GM18499 (cell line): ENCODE measurements at regions not wholly inside any gene's neighbourhood (a gene's known extent, or its start where the extent isn't known, plus 50 kb on each side); places are given as distances from the start of the nearest gene placed in this dataset.
A peak's percentile ranks its signal among the peaks of the same experiment; 100 is the strongest.
"Not testable (repeated sequence)": the region's sequence is repeated elsewhere in the genome, so short reads cannot be mapped to it uniquely, and the experiment has no call there.

Experiments used
- ATAC-seq: cut with Tn5 transposase; IDR thresholded peaks from one replicate; pipeline ENCODE4 v1.9.1; 2021; ENCODE audit warnings: moderate number of reproducible peaks; ENCODE audit not compliant: insufficient read depth, unreplicated experiment

DNA sequence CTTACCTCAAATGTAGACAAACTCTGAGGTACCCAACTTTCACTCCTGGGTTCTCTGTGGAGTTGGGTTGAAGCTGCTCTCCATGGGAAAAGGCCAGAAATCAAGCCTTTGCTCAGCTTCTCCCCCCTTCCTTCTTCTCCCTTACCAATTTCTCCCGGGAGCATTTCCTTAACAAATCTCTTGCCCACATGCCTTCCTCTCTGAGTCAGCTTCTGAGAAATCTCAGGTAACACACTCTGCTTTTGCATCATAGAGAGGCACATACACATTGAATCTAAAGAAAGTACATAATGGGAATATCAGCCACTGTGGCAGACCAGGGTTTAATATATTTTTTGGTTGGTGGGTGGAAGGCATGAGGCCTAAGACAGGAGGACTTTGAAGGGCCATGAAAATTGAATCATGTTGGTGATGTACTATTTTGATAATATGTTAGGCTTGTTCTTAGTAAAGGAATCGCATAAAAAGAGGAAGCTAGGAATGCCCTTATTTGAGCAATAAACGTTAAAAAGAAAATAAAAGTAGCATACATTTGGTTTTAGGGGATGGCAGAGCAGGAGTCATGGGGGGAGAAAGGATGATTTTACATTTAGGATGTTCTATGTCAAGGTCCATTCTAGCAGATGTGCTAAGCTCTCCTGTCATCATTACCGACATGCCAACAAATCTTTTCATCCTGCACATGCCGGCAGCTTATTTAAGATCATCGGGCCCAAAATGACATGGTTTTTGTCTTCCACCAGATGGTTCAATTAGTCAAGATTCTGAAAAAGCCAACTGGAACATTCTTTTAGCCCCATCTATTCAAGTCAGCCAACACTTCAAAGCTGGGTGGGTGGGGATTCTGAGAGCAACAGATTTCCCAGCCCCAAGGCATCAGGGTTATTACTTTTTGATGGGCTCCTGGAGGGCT, 199.5 kb upstream of the CLINT1 start:
- no peak for ATAC-seq

DNA sequence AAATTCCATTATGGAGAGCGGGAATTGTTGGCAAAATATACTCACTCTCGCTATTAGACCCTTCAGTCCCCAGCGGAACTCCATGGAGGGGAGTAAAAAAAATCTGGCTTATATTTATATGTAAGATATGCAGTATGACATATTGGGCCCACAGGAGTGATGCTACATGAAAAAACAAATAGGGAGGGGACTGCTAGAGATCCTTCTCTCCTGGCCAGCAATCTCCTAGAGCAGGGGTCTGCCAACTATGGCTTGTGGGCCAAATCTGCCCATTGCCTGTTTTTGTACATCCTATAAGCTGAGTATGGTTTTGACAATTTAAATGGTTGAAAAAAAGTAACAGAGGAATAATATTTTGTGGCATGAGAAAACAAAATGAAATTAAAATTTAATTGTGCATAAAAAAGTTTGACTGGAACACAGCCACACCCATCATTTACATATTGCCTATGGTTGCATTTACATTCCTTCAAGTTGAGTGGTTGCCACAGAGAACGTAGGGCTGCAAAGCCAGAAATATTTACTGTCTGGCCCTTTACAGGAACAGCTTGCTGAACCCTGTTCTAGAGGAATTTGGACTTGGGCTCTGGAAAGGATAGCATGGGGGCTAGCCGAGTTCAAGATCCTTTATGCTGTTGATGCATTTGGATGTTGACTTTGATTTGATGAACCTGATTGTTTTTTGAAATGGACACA, 197.3 kb upstream of the CLINT1 start:
- no peak for ATAC-seq

DNA sequence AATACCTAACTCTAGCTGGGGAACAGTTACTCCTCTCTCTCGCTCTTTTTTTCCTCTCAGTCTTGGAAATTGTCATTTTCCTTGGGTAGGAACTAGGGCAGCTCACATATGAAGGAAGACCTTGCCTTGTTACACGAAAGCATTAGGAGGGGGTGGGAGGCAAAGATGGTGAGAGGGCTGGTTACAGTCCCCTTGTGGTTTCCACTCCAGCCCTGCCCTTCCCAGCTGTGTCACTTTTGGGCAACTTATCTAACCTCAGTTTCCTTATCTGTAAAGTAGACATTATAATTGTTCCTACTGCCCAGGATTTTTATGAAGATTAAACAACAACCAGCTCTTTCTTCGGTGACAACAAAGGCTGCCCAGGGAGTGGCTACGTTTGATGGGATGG, 196.2 kb upstream of the CLINT1 start:
- ATAC-seq = no peak

DNA sequence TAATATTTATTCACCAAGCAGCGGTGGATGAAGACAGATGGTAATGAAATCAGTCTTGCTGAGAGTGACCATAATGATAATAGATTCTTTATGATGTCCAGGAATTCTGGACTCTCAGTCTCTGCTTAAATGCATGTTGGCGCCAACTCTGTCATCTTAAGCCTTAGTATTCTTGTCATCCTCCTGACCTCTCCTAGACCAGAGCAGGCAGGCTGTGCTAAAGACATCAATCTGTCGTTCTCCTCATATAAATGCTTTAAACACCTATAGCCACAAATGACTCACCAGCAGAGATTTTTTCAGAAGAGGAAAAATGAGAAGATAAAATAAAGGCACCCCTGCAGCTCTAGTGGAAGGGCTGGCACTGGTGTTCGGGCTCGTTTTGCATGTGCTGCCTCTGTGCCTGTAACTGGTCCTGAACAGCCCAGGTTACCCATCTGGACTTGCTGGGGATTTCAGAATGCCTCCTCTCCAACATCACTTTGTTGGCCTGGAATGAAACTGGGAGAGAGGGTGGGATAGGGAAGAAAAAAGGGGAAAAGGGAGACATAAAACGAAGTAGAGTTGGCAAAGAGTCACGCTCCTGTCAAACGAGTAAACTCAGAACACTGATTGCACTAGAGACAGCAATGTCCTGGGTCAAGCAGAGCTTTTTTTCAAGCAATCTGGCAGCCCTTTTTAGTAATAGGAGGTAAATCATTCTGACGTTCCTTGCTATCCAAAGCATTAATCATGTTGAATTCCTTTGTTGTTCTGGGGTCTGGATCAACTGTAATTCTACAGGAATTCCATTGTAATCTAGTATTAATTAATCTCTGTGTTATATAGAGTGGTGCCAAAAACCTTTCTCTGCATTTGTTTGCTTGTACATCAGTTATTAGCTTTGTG, 195.5 kb upstream of the CLINT1 start:
- ATAC-seq = no peak

DNA sequence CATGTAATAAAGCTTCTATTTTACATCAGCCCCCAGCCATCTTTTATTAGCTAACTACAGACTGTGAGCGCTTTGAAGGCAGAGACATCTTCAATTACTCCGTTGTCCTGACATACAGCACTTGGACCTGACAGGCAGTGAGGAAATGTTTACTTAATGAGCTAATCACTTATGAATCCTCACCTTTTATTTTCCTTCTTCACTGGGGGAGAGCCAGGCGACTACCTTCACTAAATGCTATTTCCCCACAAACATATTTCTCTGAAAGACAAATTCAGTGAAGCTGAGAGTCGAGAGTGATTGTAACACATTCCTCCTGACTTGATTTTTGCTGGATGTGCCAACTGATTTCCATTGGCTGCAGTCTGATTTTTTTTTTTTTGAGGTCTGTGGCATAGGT, 192.1 kb upstream of the CLINT1 start:
- no peak for ATAC-seq

DNA sequence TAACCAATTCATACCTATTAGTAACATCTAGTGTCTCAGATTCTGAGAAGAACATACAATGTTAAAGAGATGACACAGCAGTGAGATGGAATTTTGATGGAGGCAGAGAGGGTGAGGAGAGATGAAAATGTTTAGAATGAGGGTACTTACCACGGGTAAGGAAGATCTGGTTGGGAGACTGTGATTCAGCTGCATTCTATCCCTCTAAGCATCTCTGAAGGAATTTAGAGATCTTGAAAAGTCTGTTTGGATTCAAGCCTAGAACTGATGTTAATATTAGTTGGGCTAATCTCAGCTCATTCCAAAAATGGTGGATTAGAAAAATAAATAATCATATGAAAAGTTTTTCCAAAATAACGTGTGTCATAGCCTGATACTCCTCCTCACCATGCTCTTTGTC, 191.5 kb upstream of the CLINT1 start:
- no peak for ATAC-seq

DNA sequence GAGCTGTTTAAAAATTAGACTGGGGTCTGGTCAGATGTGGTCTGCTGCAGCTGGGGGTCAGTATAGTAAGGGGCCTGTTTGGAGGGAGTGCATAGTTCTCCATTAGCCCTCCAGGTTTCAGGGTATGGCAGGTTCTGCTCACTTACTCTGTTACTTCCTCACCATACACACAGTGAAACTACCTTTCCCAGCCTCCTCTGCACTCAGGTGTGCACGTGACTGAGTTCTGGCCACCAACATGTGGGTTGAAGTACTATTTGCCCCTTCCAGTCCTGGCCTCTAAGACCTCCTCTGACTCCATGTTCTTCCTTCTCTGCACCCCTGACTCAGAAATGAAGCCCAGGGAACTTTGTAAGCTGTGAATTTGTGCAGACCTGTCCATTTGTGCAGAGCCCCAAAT, 190.5 kb upstream of the CLINT1 start:
- ATAC-seq = no peak

DNA sequence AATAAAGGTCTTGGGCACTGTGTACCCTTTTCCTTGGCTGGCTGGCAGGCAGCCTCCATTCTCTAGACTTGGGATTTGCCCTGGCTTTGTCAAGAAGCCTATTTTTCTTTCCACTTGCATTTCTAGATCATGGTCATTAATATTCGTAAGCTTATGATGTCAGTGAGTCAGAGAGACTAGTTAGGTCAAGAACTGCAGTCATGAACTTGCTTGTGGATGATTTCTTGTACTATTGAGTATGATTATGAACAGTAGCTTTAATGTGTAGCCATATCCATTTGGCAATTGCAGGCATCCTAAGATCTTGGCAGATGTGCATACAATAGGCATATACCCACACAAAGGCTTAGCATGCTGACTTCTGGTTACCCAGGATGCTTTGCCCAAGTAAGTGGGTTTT, 186.8 kb upstream of the CLINT1 start:
- ATAC-seq = no peak

DNA sequence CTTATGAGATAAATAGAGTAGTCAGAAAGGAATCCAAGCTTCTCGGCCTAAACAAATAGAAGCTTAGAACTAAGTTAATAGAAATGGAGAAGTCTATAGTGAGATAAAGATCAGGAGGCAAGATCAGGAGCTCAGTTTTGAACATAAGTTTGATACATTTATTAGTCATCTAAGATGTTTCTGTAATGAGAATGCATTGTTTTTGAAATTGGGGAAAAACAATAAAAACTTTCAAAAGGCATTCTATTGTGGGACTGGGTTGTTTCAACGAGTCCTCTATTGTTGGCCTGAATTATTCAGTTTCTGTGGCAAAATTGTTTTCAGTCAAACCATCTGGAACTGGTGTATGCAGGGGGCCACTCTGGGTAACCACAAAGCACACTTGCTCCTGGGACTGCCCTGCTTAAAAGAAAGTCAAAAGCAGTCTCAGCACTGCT, 181.0 kb upstream of the CLINT1 start:
- ATAC-seq = peak; percentile 73

DNA sequence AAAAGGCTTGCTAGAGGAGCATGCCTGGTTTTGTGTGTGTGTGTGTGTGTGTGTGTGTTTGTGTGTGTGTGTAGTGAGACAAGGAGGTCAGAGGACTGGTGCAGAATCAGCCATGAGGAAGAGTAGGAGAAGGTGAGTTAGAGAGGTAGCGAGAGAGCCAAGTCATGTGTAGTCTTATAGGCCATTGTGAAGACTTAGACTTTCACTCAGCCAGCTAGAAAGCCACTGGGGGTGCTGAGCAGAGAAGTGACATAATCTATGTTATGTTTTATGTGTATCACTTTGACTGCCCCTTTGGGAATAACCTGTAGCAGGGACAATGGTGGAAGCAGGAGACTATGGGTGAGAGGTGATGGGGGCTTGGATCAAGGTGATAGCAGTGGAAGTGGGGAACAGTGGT, 180.5 kb upstream of the CLINT1 start:
- no peak for ATAC-seq

DNA sequence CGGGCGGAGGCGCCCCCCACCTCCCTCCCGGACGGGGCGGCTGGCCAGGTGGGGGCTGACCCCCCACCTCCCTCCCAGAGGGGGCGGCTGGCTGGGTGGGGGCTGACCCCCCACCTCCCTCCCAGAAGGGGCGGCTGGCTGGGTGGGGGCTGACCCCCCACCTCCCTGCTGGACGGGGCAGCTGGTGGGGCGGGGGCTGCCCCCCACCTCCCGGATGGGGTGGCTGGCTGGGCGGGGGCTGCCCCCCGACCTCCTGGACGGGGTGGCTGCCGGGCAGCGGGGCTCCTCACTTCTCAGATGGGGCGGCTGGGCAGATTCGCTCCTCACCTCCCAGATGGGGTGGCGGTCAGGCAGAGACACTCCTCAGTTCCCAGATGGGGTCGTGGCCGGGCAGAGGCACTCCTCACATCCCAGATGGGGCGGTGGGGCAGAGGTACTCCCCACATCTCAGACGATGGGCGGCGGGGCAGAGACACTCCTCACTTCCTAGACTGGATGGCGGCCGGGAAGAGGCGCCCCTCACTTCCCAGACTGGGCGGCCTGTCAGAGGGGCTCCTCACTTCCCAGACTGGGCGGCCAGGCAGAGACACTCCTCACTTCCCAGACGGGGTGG, 178.1 kb upstream of the CLINT1 start:
- ATAC-seq = not testable (repeated sequence)

DNA sequence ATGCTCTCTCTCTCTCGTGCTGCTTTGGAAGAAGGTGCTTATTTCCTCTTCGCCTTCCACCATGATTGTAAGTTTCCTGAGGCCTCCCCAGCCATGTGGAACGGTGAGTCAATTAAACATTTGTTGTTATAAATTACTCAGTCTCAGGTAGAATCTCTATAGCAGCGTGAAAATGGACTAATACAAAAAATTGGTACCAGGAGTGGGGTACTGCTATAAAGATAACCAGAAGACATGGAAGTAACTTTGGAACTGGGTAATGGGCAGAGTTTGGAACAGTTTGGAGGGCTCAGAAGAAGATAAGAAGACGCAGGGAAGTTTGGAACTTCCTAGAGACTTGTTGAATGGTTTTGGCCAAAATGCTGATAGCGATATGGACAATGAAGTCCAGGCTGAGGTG, 175.6 kb upstream of the CLINT1 start:
- ATAC-seq = not testable (repeated sequence)

DNA sequence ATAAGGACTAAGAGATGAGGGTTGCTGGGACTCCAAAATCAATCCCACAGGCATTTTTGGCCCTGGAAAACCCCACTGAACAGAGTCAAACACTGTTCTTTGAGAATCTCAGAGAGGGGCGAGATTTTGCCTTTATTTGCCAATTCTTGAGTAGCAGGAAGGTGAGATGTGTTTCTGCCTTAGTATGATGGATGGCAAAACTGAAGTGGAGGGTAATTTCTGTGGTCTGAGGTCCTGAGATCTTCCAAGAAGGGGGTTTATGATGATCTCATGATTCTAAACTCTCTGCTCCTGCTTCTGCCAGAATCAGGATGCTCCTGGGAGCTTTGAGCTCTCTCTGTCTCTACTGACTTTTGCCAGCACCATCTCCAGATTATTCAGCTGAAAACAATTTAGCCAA, 174.8 kb upstream of the CLINT1 start:
- ATAC-seq = no peak

DNA sequence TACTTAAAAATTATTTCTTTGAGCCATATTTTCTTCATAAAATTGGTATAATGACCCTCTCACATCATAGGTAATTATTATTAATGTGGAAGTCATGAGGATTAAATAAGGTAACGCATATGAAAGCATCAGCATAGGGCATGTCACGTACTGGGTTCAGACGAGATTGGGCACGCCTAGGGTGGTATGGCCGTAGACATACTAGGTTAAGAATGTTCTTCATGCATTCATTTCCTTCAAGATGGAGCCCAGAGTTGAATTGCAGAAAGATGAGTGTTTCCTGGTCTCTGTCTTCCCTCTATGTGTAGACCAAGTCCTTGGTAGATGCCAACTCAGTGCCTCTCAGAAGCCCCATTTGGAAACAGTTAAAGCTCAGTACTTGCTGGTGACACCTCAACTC, 174.1 kb upstream of the CLINT1 start:
- ATAC-seq = no peak

DNA sequence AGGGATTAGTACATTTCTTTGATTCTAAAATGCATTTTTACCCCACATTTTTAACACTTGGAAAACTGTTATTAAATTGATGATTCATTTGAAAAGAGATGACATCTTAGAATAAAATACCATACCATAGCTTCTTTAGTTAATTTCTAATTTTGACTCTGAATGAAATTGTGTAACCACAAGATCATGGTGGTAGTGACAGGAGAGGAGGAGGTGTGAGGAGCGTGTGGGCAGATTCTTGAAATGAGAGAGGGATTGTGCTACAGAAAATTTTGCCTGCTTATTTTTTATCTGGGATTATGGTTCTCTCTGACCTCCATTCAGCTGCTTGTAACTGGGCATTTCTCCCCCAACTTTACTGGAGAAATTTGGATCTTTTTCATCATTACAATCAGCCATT, 173.3 kb upstream of the CLINT1 start:
- no peak for ATAC-seq

DNA sequence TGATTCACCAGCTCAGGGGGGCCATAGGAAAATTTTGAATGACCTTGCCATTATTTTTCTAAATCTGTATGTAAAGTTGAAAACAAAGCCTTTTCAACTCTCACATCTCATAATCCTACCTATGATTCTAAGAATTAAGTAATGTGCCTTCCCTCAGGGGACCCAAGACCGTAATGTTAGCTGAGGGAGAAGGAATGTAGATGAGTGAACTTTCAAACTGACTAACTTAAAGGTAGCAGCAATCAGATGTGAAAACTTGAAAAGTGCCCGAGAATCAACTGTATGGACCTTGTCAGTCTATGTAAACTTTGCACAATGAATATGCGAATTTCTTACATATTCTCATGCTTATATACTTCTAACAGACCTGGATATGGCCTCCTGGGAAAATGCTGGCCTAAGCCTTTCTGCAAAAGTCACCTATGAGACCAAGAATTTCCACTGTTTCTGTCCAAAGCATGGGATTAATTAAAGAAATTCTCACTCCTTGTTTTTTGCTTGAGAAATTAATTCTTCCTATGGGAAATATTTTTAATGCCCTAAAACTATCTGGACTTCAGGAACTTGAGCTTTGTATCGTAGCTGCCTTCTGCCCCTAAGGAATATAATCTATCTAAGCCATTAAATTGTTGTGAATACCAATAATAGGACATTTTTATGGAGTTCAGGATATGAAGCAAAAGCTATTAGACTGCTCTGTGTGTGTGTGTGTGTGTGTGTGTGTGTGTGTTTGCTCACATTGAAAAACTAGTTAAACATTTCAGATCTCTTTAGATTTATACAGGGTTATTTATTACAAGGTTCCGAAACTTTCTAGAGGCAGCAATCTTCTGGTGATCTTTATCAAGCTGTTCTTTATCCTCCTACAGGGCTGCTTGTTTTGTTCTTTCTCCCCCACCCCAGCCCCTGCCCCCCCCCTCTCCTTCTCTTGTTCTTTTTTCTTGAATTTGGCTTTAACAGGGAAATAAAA, 169.1 kb upstream of the CLINT1 start:
- ATAC-seq = no peak

DNA sequence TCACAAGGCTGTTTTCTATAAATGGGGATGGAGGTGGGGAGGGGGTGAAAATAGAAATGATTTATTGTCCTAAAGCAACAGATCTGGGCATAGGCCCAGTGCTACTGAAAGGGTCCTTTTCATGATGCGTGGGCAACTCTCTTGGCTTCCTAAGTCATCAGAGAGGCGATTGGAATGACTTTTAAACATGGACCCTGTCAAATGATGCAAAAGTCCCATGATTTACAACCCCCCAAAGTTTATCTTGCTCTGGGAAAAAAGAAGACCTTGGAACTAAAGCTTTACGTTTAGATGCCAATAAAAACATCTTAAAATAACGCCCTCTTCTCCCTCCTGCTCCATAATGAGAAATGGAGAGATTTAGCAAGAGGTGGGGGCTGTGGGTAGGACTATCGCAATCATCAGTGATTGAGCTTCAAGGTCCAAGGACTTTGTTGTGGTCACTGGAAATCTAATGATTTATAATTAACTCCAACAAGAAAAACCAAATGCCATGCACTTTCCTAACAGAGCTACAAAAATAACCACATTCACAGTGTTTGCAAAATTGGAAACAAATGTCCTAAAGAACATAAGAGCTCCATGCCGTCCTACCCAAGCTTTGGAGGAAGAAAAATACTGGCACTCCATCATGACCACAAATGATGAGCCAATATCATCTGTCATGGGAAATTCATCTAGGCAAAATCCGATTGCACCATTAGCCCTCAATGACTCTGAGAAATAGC, 167.5 kb upstream of the CLINT1 start:
- no peak for ATAC-seq

DNA sequence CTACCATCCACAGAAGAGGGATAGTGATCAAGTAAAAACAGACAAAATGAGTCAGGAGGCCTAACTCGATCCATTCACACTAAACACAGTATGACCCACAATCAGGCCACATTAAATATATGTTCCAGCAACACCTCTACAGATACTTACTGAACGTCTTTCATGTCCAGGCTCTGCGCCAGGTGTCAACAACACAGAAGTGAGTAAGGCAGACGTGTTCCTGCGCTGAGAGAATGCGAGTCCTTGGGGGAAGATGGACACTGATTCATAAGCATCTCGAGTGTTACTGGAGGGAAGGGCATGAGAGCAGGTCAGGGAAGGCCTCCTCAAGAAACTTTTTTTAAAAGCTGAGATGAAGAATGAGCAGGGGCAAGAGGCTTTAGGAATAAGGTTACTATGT, 164.3 kb upstream of the CLINT1 start:
- ATAC-seq = no peak

DNA sequence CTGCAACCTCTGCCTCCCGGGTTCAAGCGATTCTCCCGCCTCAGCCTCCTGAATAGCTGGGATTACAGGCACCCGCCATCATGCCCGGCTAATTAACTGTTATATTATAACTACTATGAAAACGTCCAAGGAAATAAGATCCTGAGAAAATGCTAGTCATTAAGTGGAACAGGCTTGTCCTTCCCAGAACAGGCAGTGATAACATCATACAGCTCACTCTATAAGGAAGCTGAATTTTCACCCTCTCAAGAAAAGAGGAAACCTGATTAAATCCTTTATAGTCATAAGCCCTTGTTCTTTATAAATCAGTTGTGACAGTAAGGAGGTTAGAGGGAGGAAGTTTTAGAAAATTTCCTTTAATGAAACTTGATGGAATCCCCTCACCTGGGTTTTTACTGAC, 163.9 kb upstream of the CLINT1 start:
- ATAC-seq = no peak
